ENCODE measurements at regions not wholly inside any gene's neighbourhood (a gene's known extent, or its start where the extent isn't known, plus 50 kb on each side); places are given as distances from the start of the nearest gene placed in this dataset.
"Not testable (repeated sequence)": the region's sequence is repeated elsewhere in the genome, so short reads cannot be mapped to it uniquely, and the experiment has no call there.

- not testable (repeated sequence) for TF ChIP-seq CTCF (conservative IDR thresholded peaks at IDR 0.05 in 1 of 2, IDR thresholded peaks at IDR 0.05 in 1 of 2; ENCODE audit: extremely low read depth in 1 of 2, insufficient read depth in 1 of 2, low read depth in 1 of 2, low read length in 2 of 2); EZH2 (IDR thresholded peaks at IDR 0.05; ENCODE audit: borderline replicate concordance, low read length)
These were observed 313.3 kb downstream of the BCL2L11 start for GRCh38 chr2:111433892-111434607.

Data from mammary epithelial cell (primary cell).